Suprapubic skin (tissue), 4 donors: ENCODE measurements at regions not wholly inside any gene's neighbourhood (a gene's known extent, or its start where the extent isn't known, plus 50 kb on each side); places are given as distances from the start of the nearest gene placed in this dataset.

ENCODE experiments used
- EP300 ChIP-seq: sonication (generic); formaldehyde crosslinking; IDR thresholded peaks from one replicate; pipeline ENCODE4 v1.6.1; 2017; ENCODE audit warnings: antibody characterized with exemption
- POLR2A ChIP-seq, 2 donors: fragments of 450-650 bp; IDR thresholded peaks; one replicate each; pipeline ENCODE4 v1.6.1; 2017; ENCODE audit warnings: antibody characterized with exemption in 2 of 2, mild to moderate bottlenecking in 2 of 2, moderate library complexity in 2 of 2
- POLR2AphosphoS5 ChIP-seq, 3 donors: sonication (generic); formaldehyde crosslinking; IDR thresholded peaks; one replicate each; pipeline ENCODE4 v1.6.1; 2017; ENCODE audit warnings: antibody characterized with exemption in 3 of 3
- TF ChIP-seq, protein P1 (sequence below), 2 donors: fragments of 200-600 bp in 1 of 2; fragments of 450-650 bp in 1 of 2; sonication (generic) in 1 of 2; IDR thresholded peaks; one replicate each; pipeline ENCODE4 v1.5.1; 2016 to 2019; ENCODE audit warnings: antibody characterized with exemption in 2 of 2, mild to moderate bottlenecking in 1 of 2, moderate library complexity in 1 of 2

GRCh38 chr3:67947808-67948508 lies 293.5 kb upstream of the SUCLG2 start:
- TF ChIP-seq, protein P1, sequence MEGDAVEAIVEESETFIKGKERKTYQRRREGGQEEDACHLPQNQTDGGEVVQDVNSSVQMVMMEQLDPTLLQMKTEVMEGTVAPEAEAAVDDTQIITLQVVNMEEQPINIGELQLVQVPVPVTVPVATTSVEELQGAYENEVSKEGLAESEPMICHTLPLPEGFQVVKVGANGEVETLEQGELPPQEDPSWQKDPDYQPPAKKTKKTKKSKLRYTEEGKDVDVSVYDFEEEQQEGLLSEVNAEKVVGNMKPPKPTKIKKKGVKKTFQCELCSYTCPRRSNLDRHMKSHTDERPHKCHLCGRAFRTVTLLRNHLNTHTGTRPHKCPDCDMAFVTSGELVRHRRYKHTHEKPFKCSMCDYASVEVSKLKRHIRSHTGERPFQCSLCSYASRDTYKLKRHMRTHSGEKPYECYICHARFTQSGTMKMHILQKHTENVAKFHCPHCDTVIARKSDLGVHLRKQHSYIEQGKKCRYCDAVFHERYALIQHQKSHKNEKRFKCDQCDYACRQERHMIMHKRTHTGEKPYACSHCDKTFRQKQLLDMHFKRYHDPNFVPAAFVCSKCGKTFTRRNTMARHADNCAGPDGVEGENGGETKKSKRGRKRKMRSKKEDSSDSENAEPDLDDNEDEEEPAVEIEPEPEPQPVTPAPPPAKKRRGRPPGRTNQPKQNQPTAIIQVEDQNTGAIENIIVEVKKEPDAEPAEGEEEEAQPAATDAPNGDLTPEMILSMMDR (IDR thresholded peaks at IDR 0.05): no peak
- TF ChIP-seq POLR2AphosphoS5 (IDR thresholded peaks at IDR 0.05) (no peak), POLR2A (IDR thresholded peaks at IDR 0.05) (no peak), EP300 (no peak)
